Cardiac septum (tissue), 1 donor: ENCODE measurements at regions not wholly inside any gene's neighbourhood (a gene's known extent, or its start where the extent isn't known, plus 50 kb on each side); places are given as distances from the start of the nearest gene placed in this dataset.
"Not testable (repeated sequence)": the region's sequence is repeated elsewhere in the genome, so short reads cannot be mapped to it uniquely, and the experiment has no call there.

Source experiments
- DNase-seq: peaks from one replicate; pipeline ENCODE4 v3.0.0-alpha.2; 2020; ENCODE audit warnings: low spot score
- intact Hi-C: fragments of 100-400 bp; cut with DNase I; formaldehyde crosslinking; loops from one replicate; pipeline ENCODE4 v1.14.0; 2022
- donor health status: DM: no; HTN: no; CAD: no.

DNA sequence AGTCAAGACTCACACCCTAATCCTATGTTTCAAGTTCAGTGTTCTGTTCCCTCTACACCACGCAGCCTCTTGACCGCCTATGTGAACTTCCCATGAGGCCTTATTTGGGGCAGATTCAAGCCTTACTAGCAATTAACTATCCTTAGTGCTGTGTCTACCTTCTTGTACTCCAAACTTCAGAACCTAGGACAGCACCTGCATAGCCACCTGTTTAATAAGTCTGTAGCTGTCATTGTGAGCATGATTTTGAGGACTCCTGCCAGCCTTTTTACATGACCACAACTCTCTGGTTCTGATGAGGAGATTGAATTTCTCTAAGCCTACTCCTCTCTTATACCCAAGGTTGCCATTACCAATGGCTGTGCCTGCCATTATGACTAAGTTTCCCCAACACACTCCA lies 50.8 kb upstream of the PCSK1 start:
- no peak for DNase-seq
- intact Hi-C loops, result no loop called here

DNA sequence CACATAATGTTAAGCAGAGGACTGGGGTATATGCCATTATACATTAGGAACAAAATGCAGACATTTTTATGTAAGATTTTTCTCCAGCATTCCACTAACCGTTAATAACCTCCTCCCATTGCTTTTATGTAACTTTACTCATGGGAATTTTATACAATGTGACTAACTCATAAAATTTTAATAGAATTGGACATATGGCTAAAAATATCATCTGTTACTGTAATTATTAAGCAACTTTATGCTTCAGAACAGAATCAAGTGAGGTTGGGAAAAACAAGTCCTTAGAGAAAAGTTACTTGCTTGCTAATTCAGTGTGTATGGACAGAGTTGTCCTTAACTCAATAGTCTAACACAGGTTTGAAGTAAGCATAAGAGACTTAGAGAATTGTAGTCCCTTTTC lies 54.8 kb upstream of the PCSK1 start:
- DNase-seq, result no peak
- intact Hi-C loops, result no loop called here

DNA sequence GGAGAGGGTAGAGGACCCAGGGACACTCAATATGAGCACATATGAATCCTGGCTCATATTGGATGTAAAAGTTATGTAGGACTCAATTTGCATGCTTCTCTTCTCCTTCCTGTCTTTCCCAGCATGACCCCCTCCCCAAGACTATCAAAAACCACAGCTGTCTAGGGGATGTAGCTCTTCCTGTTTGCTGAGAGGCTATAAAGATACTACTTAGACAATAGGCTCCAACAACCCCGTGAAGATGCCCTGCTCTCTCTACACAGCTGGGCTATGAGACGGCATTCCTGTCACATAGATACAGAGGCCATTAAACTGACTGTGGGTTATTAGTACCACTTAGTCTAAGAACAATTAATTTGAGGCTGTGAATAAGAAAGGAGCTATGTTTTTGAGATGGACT lies 56.5 kb upstream of the PCSK1 start:
- intact Hi-C loops, result no loop called here
- DNase-seq, result no peak

DNA sequence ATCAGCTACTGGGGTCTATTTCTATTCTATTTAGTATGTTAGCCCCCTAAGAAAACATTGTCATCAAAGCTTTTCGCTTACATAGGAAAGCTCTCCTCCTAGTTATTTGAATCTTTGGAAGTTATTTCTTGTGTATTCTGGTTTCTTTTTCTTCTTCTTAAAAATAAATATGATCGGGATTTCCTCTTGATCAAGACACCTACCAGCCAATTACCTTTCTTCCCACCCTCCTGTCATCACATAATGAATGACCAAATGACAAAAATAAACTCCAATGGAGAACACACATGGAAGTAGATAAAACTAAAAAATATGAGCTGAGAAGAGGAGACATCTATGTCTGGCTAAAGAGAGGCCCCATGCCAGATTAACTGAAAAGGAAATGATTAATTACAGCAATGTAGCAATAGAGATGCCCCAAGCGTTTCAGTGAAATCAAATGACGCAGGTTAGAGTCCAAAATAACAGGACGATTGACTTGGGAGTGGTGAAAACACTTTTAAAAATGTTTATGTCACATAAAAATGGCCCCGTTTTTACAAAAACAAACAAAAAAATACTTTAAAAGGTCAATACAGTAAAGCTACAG lies 59.5 kb upstream of the PCSK1 start:
- intact Hi-C loops, result no loop called here
- DNase-seq, result no peak

DNA sequence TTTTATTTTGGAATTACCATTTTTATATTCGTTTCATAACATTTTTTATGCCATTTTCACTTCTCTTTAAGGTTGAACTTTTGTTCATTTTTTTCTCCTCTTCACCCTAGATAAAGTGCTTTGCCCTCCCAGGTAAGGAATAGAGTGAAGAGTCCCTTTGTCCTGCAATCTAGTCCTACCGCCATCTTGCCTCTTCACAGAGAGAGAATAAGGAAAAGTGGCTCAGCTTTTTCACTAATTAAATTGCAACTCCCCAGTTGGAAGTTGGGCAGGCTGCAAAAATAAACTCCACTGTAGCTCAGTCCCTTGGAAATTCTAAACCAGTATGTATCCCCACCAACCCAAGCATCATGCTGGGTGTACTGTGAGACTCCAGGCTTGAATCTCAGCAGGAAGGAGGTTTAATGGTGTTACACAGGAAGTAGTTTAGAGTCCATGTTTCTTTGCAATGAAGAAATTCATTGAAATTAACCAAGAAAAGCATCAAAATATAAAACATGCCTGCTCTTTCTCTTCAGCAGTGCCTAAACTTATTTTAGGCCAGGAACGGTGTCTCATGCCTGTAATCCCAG lies 60.3 kb upstream of the PCSK1 start:
- intact Hi-C loops, result no loop called here
- DNase-seq, result no peak

DNA sequence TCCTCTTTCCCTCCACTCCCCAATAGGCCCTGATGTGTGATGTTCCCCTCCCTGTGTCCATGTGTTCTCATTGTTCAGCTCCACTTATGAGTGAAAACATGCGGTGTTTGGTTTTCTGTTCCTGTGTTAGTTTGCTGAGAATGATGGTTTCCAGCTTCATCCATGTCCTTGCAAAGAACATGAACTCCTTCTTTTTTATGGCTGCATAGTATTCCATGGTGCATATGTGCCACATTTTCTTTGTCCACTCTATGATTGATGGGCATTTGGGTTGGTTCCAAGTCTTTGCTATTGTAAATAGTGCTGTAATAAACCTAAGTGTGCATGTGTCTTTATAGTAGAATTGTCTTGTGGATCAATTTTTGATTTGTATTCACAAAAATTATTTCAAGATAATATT lies 62.4 kb upstream of the PCSK1 start:
- DNase-seq, intact Hi-C loops: not testable (repeated sequence)

DNA sequence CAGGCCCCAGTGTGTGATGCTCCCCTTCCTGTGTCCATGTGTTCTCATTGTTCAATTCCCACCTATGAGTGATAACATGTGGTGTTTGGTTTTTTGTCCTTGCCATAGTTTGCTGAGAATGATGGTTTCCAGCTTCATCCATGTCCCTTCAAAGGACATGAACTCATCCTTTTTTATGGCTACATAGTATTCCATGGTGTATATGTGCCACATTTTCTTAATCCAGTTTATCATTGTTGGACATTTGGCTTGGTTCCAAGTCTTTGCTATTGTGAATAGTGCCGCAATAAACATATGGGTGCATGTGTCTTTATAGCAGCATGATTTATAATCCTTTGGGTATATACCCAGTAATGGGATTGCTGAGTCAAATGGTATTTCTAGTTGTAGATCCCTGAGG lies 64.0 kb upstream of the PCSK1 start:
- DNase-seq, result not testable (repeated sequence)

DNA sequence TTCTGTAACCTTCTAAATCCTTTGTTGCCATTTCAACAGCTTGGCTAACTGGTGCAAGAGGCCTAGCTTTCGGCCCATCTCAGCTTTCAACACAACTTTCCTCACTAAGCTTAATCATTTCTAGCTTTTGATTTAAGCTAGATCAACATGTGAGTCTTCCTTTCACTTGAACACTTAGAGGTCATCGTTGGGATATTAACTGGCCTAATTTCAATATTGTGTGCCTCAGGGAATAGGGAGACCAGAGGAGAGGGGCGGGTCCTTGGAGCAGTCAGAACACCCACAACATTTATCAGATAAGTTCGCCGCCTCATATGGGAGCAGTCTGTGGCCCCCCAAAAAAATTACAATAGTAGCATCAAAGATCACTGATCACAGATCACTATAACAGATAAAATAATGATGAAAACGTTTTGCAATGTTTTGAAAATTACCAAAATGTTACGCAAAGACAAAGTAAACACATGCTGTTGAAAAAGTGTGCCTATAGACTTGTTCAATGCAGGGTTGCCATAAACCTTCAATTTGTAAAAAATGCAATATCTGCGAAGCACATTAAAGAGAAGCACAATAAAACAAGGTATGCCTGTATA lies 66.8 kb upstream of the PCSK1 start:
- DNase-seq, result no peak
- intact Hi-C loops, result no loop called here

More for the DNA sequence above, 64.0 kb upstream of the PCSK1 start:
- intact Hi-C loops, result not testable (repeated sequence)

DNA sequence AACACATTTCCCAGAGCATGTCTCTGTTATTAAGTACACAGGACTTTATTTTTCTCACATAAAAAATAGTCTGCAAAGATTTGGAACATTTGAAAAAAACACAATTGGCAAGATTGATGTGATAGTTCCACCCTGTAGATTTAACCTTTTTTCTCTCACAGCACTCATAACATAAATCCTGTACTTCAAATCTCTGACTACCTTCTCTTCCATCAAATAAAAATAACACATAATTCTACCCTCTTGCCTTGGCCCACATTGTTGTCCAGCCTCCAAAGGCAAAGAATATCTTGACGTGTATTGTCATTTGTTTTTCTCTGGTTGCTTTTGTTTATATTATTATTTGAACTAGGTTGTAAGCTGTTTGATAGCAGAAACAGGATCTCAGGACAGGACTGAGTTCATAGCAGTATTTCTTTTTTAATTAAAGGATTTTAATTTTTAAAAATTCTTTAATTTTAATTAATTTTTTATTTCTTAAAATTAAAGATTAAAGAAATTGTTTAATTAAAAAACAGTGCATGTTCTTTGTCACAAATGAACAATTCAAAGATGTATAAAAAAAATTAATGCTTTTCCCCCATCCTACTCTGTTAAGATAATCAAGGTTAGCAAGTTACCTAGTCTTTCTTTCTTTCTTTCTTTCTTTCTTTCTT lies 69.1 kb upstream of the PCSK1 start:
- intact Hi-C loops, result no loop called here
- DNase-seq, result no peak

DNA sequence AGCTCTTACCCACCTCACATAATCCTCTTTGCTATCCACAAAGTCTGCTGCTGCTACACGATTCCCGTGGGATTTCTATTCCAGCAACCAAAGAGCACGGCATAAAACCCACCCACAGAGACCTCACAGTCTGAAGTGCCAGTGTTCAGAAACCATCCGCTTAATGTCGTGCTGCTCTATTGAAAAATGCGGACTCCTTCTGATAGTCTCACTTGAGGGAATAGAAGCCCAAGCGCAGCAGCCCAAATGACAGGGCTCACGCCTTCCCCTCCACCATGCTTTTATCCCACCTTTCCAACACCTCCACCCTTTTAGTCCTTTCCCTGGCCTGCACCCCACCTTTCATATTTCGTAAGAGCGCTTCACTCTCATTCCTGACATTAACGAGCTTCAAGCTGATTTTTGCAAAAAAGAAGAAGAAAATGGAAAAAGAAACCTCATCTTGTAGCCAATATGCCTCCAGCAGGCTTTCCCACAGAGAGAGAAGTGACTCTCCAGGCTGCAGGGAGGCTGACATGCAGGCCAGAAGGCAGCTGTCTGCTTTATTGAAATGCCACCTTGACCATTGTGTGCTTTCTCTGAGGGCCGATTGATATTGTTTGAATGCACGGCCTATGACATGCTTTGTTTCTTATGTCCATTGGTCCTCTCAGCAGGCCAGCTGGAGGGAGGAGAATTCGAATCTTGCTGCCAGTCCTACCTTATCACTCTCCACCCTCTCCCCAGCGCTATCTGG lies 70.6 kb upstream of the PCSK1 start:
- intact Hi-C loops, result no loop called here
- no peak for DNase-seq

DNA sequence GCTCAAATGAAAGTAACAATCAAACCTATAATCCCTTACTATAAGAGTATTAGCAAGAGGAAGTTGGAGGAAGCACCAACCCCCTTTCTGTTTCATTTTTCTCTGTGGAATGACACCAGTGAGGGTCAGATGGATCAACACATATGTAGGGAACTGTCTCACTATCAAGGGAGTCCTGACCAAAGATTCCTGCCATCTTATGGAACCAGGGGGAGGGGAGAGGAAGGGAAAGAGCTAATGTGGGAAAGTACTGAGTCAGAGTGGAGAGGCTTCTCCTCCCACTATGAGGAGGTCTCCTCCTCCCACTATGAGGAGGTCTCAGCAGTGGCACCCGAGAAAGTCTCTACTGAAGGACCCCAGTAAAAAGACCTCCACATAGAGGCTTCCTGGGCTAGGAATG lies 73.3 kb upstream of the PCSK1 start:
- intact Hi-C loops, result no loop called here
- no peak for DNase-seq

DNA sequence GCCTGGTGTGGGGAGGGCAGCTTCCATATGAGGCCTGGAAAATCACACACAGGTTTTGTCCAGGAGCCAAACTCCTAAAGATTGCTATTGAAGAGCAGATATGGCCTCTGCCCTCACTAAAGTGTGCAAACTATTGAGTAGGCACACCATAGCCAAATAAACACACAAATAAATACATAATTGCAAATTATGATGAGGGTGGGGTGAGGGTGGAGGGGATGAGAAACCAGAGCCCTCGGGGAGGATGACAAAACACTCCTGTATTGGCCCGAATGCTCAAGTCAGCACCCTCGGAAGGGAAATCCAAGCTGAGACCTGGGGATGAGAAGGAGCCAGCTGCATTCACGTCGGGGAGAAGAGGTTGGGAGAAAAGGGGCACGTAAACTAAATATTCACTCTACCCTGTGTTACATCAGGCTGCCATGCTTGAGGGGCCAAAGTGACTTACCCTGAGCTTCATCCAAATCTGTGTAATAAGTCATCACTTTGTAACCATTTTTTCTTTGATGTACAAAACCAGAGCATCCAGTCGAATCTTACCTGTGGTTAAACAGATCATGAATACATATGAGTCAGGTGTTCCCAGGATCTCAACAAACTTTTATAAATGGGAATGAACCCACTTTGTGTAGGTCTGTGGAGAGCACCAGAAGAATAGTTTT lies 73.9 kb upstream of the PCSK1 start:
- DNase-seq, result no peak
- intact Hi-C loops, result no loop called here

DNA sequence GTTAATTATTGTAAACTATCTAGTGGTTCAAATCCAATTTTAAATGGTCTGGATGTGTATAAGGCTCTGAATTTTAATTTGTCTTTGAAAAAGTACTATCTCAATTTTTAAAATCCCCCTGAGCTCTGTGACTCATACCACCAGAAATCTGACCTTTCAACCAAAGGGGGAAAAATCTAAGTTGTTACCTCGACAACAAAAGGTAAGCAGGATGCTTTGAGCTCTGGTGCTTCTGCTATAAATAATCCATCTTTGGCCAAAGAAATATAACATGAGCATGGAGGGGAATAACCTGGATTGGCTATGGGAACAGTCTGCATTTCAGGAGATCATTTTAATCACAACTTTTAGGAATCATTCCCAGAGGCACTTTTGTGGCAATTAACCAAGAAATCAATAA lies 76.3 kb upstream of the PCSK1 start:
- intact Hi-C loops, result no loop called here

DNA sequence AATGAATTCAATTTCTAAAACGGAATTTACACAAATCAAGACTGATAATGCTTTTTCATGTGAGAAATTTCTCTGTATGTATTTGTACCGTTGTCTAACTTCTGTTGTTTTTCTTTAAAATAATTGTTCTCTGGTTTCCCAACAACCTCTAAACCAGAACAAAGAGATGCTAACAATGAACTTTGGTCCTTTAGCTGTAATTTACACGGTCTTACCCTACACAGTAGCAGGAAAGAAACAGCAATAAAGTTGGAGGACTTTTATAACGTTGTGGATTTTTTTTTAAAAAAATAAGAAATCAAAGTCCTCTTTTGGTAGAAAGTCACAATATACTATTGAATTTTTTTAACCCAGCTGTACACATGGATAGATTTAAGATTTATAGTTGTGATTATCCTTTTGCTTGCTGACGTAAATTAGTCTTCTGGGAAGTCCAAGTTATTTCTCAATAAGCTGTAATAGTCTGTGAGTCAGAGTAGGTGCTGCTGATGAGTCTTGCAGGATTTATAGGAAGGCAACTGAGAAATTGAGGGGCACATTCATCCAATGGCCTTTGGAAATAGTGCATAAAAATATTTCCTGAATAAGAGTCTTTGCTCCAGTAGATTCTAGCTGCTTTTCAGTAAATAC lies 76.8 kb upstream of the PCSK1 start:
- no peak for DNase-seq
- intact Hi-C loops, result no loop called here

More for the DNA sequence above, 76.3 kb upstream of the PCSK1 start:
- DNase-seq, result no peak

DNA sequence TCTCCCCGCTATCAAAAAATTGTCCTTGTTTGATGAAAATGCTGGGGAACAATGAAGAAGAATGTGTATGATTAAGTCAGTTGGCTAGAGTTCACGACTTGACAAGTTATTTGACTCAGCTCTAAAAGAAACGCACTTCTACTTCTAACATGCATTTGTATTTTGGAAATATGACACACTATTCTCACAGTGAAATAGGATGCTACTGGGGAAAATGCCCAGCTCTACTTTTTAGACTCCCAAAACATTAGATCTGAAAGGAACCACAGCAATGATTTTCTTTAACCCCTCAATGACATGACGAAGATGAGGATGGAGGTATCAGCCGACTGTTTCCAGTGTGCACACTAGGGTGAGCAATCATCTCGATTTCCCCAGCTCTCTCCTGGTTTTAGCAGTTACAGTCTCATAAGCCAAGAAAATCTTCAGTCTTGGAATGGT lies 83.6 kb upstream of the PCSK1 start:
- intact Hi-C loops, result no loop called here
- DNase-seq, result no peak

DNA sequence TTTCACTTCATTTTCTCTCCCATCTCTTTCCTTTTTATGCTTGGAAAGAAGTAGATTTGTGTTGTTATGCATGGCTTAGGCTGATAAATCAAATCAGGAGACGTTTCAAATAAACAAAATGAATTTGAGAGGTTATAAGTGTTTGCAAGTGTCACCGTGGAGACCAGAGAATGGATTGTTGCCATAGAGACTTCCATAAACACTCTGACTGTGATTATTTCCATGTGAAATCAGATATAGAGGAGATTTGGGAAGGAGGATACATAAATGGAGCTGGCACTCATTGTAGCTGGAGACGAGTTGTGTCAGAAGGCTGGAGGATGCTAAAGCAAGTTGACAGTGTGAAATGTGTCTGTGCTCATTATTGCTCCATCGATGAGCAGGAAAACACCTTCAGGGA lies 84.2 kb upstream of the PCSK1 start:
- DNase-seq, result no peak
- intact Hi-C loops, result no loop called here

DNA sequence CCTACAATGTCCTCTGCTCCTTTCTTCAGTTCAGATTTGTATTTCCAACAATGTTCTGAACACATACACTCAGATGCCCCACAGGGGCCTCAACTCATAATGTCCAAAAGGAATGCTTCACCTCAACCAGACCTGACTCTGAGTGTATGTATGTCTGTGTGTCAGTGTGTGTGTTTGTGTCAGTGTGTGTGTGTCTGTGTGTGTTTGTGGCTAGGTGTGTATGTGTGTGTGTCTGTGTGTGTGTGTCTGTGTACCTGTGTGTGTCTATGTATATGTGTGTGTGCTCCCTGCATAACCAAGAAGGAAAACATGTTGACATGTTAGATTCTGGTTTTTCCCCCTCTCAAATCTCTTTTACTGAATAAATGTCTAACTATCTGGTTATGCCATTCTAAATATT lies 87.3 kb upstream of the PCSK1 start:
- DNase-seq, result no peak
- intact Hi-C loops, result no loop called here

DNA sequence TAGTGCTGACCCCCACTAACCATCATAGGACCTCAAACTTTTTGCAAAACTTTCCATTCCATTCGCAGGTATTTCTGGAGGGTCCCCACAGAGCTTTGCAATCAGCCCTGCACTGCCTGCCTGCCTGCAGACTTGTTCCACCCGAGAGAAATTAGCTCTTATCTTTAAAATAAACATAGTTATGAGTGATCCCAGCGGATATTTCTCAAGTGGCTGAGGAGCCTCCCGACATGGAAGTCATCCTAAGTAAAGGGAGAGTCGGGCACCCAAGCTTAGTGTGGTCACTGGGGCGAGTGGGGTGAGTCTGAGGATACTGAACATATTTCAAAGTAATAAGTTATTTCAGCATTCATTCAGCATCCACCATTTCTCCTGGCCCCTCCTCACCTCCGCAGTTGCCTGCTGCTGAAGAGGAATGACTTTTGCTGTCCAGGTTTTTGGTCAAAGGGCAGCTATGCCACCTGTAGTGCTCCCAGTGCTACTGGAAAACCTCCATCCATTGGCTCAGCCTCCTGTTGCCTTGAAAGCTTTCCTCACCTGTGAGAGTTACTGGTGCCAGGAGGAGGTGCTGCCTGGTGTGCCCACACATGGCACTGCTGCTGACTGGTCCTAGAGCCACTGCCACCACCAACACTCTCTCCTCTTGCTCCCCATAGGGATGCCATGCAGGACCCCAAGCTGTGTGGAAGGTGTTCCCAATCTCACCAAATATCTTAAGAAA lies 89.7 kb upstream of the PCSK1 start:
- no peak for DNase-seq
- intact Hi-C loops, result no loop called here
